Rectal smooth muscle tissue (tissue), 1 donor: ENCODE measurements at regions not wholly inside any gene's neighbourhood (a gene's known extent, or its start where the extent isn't known, plus 50 kb on each side); places are given as distances from the start of the nearest gene placed in this dataset.

Experiments
- H3K27ac ChIP-seq: one replicate; pipeline ENCODE4 v1.7.0; 2013; ENCODE audit warnings: low read depth, low read length, inconsistent platforms
- H3K27me3 ChIP-seq: one replicate; pipeline ENCODE4 v1.7.0; 2013; ENCODE audit warnings: low read length; ENCODE audit not compliant: control insufficient read depth, insufficient read depth
- H3K36me3 ChIP-seq: one replicate; pipeline ENCODE4 v1.7.0; 2013; ENCODE audit warnings: low read length; ENCODE audit not compliant: control insufficient read depth, insufficient read depth
- H3K4me1 ChIP-seq: one replicate; pipeline ENCODE4 v1.7.0; 2013; ENCODE audit warnings: low read length; ENCODE audit not compliant: control insufficient read depth, insufficient read depth
- H3K4me3 ChIP-seq: one replicate; pipeline ENCODE4 v1.7.0; 2013; ENCODE audit warnings: low read length
- H3K9ac ChIP-seq: one replicate; pipeline ENCODE4 v1.7.0; 2013; ENCODE audit warnings: low read length

DNA sequence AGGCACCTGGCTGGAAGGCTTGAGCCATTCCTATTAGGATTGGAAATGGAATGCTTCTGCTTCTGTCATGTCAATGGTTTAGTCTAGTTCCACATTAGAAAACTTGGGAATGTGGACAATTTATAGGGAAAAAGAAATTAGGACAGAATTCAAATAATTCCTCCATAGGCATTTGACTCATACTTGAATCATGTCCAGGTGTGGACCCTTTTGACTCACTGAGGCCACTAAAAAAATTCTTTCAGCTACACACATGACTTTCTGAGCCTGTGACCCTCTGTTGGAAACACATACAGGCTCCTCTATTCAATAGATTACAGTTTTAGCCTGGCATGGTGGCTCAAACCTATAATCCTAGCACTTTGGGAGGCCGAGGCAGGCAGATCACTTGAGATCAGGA lies 100.5 kb downstream of the RASSF10 start:
- Histone ChIP-seq H3K36me3 (no peaks in the 10 kb centered on the region), H3K4me3 (no peak overlapping the region), H3K9ac (no peak overlapping the region), H3K4me1 (no peaks in the 10 kb centered on the region), H3K27me3 (no peaks in the 10 kb centered on the region), H3K27ac (no peak overlapping the region)

DNA sequence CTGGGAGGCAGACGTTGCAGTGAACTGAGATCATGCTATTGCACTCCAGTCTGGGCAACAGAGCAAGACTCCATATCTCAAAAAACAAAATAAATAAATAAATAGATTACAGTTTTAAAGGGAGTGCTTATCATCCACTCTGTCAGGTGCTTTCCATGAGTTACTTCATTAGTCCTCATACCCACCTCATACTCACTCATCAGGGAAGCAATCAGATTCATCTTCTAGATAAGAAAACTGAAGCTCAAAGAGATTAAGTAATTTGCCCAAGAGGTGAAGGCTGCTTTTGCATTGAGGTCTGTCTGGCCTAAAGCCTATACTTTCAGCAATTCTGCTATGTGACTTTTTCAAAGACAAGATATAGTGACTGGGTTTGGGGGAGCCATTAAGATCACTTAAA lies 101.0 kb downstream of the RASSF10 start:
- no peak overlapping the region for H3K27ac ChIP-seq
- no peak overlapping the region for H3K9ac ChIP-seq
- H3K27me3 ChIP-seq: no peaks in the 10 kb centered on the region
- no peak overlapping the region for H3K4me3 ChIP-seq
- no peaks in the 10 kb centered on the region for H3K36me3 ChIP-seq
- no peaks in the 10 kb centered on the region for H3K4me1 ChIP-seq

DNA sequence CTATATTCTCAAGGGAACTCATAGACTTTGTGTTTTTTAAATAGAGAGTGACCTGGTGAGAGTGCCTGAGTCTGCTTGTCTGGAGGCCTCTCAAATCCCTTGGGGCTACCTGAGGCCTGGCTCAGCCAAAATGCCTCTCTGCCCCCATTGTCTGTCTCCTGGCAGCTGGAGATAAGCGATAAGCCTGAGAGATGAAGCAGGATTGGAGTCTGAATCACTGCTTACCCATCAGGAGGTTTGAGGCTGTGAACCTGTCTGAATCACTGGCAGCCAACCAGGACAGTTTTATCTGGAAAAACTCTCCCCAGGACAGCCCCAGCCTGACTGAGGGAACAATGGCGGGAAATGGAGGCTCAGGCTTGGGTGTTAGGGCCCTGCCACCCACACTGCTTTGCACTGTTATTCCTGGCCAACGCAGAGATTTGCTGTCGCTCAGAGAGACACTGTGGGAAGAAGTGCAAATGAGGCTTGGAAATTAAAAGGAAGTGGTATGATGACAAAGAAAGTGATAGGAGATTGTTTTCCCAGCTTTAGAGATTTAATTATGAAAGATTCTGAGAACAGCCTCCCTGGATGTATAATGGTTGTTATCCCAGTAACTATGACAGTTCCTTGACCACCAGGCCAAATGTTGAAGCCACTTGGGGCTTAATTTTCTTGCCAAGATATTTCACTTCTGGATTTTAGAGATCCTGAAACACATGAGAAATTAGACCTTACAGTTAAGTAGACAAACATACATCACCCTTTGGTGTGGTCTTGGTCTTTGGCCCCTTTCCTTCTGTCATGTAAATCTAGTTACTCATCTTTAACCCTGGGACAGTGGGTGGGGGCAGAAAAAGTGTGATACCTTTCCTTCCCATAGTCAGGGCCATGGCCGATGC lies 102.1 kb downstream of the RASSF10 start:
- Histone ChIP-seq H3K36me3 (no peaks in the 10 kb centered on the region), H3K4me1 (no peaks in the 10 kb centered on the region), H3K27me3 (no peaks in the 10 kb centered on the region), H3K9ac (no peak overlapping the region), H3K27ac (no peak overlapping the region), H3K4me3 (no peak overlapping the region)

DNA sequence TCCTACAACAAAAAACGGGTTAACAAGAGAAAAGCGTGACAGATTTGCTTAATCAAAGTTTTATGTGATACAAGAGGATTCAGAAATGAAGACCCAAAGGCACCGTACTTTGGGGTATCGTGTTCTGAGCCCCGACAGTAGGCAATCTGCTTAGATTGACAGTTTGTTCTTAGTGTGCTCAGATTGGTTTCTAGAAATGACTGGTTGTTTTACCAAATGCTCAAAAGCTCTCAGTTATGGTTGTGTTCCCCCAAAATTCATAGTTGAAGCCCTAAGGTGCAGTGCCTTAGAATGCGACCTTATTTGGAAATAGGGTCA lies 102.7 kb downstream of the RASSF10 start:
- Histone ChIP-seq H3K27ac (no peak overlapping the region), H3K9ac (no peak overlapping the region), H3K4me3 (no peak overlapping the region), H3K36me3 (no peaks in the 10 kb centered on the region), H3K4me1 (no peaks in the 10 kb centered on the region), H3K27me3 (no peaks in the 10 kb centered on the region)

DNA sequence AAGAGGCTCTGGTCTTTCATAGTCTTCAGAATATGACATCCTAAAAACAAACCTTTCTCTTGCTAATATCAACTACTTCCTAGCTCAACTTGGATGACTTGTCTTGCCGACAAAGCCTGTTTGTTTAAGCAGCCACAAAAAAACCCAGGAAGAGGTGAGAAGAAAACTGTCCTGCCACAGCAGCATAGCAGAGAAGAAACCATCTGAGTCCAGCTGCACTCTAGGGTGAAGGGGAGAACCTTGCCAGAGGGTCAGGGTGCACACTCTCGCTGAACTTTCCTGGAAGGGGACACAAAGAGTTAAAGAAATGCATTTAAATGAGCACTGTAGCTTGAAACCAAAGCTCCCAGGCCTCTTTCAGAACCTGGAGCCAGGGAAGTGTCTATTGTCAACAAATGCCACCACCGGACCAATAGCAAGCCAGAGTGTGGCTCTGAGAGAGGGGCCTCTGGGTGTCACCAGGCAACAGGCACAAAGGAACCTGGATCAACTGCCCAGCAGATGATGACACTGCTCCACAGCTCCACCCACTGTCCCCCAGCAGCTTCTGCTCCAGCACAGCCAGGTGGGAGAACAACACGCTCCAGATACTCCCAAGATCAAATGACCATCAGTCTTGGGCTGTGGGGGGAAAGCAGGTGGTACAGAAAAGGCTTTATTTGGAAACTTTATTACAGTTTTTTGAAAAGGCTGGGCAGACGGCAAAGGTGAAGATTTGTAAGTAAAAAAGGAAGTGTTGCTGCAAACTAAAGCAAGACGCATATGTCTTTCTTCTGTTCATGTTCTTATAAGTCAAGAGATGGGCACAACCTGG lies 105.7 kb downstream of the RASSF10 start:
- Histone ChIP-seq H3K27ac (no peak overlapping the region), H3K4me3 (no peak overlapping the region), H3K4me1 (no peaks in the 10 kb centered on the region), H3K36me3 (no peaks in the 10 kb centered on the region), H3K9ac (no peak overlapping the region), H3K27me3 (no peaks in the 10 kb centered on the region)

DNA sequence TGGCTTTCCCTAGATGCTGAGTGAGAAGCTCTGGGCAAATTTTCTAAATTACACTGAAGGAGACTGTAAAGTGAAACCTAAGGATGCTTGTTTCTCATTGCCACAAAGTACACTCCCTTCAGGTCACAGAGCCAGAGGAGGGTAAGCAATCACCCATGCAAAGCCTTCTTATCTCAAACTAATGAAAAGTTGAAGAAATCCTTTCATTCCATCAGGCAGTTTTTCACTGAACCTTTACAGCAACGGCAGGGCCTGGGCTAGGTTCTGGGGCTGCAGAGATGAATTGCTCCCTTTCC lies 106.2 kb downstream of the RASSF10 start:
- no peaks in the 10 kb centered on the region for H3K36me3 ChIP-seq
- no peaks in the 10 kb centered on the region for H3K4me1 ChIP-seq
- H3K9ac ChIP-seq: no peak overlapping the region
- H3K27me3 ChIP-seq: no peaks in the 10 kb centered on the region
- no peak overlapping the region for H3K27ac ChIP-seq
- H3K4me3 ChIP-seq: no peak overlapping the region

DNA sequence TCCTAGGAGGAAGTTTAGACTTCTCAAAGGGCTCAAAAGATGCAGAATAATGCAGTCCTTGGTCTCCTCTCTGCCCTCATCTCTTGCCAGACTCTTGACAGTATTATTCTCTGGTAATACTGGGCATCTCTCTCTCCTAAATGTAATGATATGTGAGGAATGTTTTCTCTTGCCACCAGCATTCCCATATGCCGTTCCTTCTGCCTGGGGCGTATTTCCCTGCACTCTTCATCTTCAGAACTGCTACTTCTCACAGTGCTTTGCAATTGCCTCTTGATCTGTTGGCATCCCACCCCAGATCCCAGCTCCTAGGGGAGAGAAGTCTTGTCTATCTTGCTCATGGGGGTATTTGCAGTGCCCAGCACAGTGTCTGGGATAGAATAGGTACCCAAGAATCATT lies 107.4 kb downstream of the RASSF10 start:
- no peak overlapping the region for H3K4me3 ChIP-seq
- H3K4me1 ChIP-seq: no peaks in the 10 kb centered on the region
- no peaks in the 10 kb centered on the region for H3K27me3 ChIP-seq
- H3K36me3 ChIP-seq: no peaks in the 10 kb centered on the region
- no peak overlapping the region for H3K27ac ChIP-seq
- H3K9ac ChIP-seq: no peak overlapping the region

DNA sequence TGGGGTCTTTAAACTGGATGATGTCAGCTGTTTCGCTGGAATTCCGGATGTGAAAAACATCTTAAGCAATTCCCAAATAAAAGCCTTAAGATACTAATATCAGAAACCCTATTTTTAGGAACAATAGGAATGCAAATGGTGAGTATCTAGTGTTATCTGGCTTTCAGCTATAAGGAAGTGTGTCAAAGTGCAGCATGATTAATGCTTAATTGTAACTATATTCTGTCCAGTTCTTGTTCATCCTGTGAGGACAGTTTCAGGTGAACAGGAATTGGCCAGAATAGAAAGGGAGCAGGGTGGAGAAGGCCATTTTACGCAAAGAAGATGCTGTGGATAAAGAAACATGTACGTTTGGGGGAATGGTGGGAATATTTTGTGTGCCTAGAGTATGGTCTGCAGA lies 108.2 kb downstream of the RASSF10 start:
- H3K9ac ChIP-seq: no peak overlapping the region
- no peaks in the 10 kb centered on the region for H3K27me3 ChIP-seq
- no peak overlapping the region for H3K27ac ChIP-seq
- no peaks in the 10 kb centered on the region for H3K4me1 ChIP-seq
- no peak overlapping the region for H3K4me3 ChIP-seq
- no peaks in the 10 kb centered on the region for H3K36me3 ChIP-seq

DNA sequence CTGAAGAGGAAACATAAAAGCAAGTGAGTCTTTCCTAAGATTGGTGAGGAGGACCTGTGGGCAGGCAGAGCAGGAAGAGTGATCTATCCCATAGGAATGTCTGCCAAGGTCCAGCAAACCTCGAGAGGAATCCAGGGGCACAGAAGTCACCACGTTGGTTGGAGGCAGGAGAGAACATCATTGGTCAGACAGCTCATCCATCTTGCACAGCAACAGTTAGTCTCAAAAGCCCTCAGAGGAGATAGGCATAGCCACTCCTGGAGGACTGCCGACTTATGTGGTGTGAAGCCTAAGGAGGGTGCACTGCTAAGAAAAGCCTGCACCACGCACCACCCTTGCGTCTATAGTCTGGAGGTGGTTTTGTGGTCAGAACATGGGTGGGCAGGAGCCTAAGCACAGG lies 109.1 kb downstream of the RASSF10 start:
- H3K9ac ChIP-seq: no peak overlapping the region
- H3K4me3 ChIP-seq: no peak overlapping the region
- H3K27ac ChIP-seq: no peak overlapping the region
- H3K4me1 ChIP-seq: no peaks in the 10 kb centered on the region
- H3K36me3 ChIP-seq: no peaks in the 10 kb centered on the region
- H3K27me3 ChIP-seq: no peaks in the 10 kb centered on the region

DNA sequence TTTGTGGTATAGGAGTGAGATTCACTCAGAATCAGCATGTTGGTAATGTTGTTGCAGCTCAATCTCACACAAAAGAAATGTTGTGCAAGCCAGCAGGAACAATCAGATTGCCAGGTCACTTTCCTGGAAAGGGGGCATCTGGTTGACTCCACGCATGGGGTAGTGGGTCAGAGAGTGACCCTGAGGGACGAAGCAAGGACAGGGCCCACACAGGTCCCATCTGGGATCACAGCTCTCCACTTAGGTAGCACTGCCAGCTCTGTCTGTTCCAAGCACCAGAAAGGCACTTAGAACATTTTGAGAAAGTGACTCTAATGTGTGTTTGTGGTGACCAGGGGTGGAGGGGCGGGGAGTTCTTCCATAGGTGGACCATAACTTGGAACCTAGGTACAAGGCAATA lies 109.5 kb downstream of the RASSF10 start:
- H3K36me3 ChIP-seq: no peaks in the 10 kb centered on the region
- no peaks in the 10 kb centered on the region for H3K4me1 ChIP-seq
- H3K27me3 ChIP-seq: no peaks in the 10 kb centered on the region
- no peak overlapping the region for H3K27ac ChIP-seq
- H3K4me3 ChIP-seq: no peak overlapping the region
- H3K9ac ChIP-seq: no peak overlapping the region

DNA sequence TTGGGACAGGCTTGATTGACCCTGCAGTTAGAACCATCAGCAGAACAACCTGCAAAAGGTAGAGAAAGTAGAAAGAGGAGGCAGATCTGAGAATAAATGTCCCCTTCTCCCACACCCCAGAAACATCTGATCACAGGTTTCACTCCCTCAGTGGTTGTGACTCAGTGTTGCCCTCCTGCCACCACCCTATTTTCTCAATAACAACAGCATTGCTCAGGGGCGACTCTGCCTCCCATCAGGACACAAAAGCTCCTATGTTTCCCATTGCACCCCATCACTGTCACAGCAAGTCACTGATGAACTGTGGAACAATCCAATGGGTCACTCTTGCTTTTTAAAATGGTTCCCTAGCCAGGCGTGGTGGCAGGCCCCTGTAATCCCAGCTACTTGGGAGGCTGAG lies 110.2 kb downstream of the RASSF10 start:
- H3K36me3 ChIP-seq: no peaks in the 10 kb centered on the region

DNA sequence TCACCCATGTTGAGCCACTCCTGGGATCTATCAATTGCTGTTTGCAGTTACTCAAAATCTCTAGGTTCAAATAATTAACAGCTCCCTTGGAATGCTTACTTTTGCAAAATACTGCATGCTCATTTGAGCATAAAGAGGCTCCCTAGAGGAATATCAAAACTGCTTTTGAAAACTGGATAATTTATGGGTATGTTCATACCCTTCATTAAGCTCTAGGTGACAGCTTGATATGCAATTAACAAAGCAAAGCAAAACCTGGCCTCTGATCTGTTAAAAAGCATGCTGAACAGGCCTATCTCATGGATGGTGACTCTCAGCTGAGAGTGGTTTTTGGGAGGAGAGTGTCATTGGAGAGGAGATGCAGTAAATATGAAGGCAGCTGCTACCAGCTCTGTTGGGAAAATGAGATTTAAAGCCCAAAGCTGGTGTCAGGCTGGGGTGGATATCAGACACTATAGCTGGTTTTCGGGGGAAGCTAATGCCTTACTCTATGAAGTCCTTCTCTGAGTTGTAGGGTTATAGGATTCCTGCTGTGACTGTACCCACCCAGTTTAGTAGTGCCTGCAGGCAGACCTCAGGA lies 110.9 kb downstream of the RASSF10 start:
- no peak overlapping the region for H3K4me3 ChIP-seq
- no peaks in the 10 kb centered on the region for H3K36me3 ChIP-seq
- no peaks in the 10 kb centered on the region for H3K27me3 ChIP-seq
- no peak overlapping the region for H3K9ac ChIP-seq
- H3K27ac ChIP-seq: no peak overlapping the region
- H3K4me1 ChIP-seq: no peaks in the 10 kb centered on the region

More for the DNA sequence above, 110.2 kb downstream of the RASSF10 start:
- Histone ChIP-seq H3K27me3 (no peaks in the 10 kb centered on the region), H3K4me3 (no peak overlapping the region), H3K27ac (no peak overlapping the region), H3K9ac (no peak overlapping the region), H3K4me1 (no peaks in the 10 kb centered on the region)
